ENCODE measurements at regions not wholly inside any gene's neighbourhood (a gene's known extent, or its start where the extent isn't known, plus 50 kb on each side); places are given as distances from the start of the nearest gene placed in this dataset.
"Not testable (repeated sequence)": the region's sequence is repeated elsewhere in the genome, so short reads cannot be mapped to it uniquely, and the experiment has no call there.

GRCh38 chr10:84755311-84755710, 426.9 kb downstream of the CCSER2 start:
- TF ChIP-seq, protein P1, sequence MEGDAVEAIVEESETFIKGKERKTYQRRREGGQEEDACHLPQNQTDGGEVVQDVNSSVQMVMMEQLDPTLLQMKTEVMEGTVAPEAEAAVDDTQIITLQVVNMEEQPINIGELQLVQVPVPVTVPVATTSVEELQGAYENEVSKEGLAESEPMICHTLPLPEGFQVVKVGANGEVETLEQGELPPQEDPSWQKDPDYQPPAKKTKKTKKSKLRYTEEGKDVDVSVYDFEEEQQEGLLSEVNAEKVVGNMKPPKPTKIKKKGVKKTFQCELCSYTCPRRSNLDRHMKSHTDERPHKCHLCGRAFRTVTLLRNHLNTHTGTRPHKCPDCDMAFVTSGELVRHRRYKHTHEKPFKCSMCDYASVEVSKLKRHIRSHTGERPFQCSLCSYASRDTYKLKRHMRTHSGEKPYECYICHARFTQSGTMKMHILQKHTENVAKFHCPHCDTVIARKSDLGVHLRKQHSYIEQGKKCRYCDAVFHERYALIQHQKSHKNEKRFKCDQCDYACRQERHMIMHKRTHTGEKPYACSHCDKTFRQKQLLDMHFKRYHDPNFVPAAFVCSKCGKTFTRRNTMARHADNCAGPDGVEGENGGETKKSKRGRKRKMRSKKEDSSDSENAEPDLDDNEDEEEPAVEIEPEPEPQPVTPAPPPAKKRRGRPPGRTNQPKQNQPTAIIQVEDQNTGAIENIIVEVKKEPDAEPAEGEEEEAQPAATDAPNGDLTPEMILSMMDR (conservative IDR thresholded peaks at IDR 0.05; ENCODE audit: low read length) = no peak
- no peak for TF ChIP-seq EZH2phosphoT487 (IDR thresholded peaks at IDR 0.05; ENCODE audit: borderline replicate concordance)

GRCh38 chr10:84756653-84757052, 428.3 kb downstream of the CCSER2 start:
- not testable (repeated sequence) for H3F3A ChIP-seq (ENCODE audit: low read depth); H3K79me2 ChIP-seq (ENCODE audit: insufficient read depth, low read length); H3K9me2 ChIP-seq (replicated peaks; ENCODE audit: low read depth, low read length); H3K27me3 ChIP-seq (ENCODE audit: insufficient read depth, low read length, poor library complexity, severe bottlenecking); H3K9me3 ChIP-seq (ENCODE audit: insufficient read depth, low read depth, low read length); H4K20me1 ChIP-seq (ENCODE audit: insufficient read depth, low read length, poor library complexity, severe bottlenecking); H3K4me1 ChIP-seq (ENCODE audit: insufficient read depth, low read length, poor library complexity, severe bottlenecking); H3K9ac ChIP-seq (ENCODE audit: low read depth, low read length, poor library complexity, severe bottlenecking); H3K4me3 ChIP-seq (ENCODE audit: low read length, poor library complexity, severe bottlenecking); H3K36me3 ChIP-seq (ENCODE audit: insufficient read depth, low read length); H3K4me2 ChIP-seq (ENCODE audit: low read depth, low read length, poor library complexity, severe bottlenecking); H2AFZ ChIP-seq (ENCODE audit: low read length)

More at GRCh38 chr10:84755311-84755710, 426.9 kb downstream of the CCSER2 start:
- Histone ChIP-seq H3K4me3 (ENCODE audit: low read length, poor library complexity, severe bottlenecking) (no peak overlapping the region), H3K79me2 (ENCODE audit: insufficient read depth, low read length) (no peaks in the 10 kb centered on the region), H3K9ac (ENCODE audit: low read depth, low read length, poor library complexity, severe bottlenecking) (no peak overlapping the region), H3K36me3 (ENCODE audit: insufficient read depth, low read length) (no peaks in the 10 kb centered on the region), H3K9me3 (ENCODE audit: insufficient read depth, low read depth, low read length) (no peaks in the 10 kb centered on the region), H3F3A (ENCODE audit: low read depth) (no peaks in the 10 kb centered on the region), H3K27me3 (ENCODE audit: insufficient read depth, low read length, poor library complexity, severe bottlenecking) (no peaks in the 10 kb centered on the region), H3K9me2 (replicated peaks; ENCODE audit: low read depth, low read length) (no peaks in the 10 kb centered on the region), H2AFZ (ENCODE audit: low read length) (no peak overlapping the region), H4K20me1 (ENCODE audit: insufficient read depth, low read length, poor library complexity, severe bottlenecking) (no peaks in the 10 kb centered on the region), H3K4me1 (ENCODE audit: insufficient read depth, low read length, poor library complexity, severe bottlenecking) (no peaks in the 10 kb centered on the region), H3K4me2 (ENCODE audit: low read depth, low read length, poor library complexity, severe bottlenecking) (no peak overlapping the region)

DNA sequence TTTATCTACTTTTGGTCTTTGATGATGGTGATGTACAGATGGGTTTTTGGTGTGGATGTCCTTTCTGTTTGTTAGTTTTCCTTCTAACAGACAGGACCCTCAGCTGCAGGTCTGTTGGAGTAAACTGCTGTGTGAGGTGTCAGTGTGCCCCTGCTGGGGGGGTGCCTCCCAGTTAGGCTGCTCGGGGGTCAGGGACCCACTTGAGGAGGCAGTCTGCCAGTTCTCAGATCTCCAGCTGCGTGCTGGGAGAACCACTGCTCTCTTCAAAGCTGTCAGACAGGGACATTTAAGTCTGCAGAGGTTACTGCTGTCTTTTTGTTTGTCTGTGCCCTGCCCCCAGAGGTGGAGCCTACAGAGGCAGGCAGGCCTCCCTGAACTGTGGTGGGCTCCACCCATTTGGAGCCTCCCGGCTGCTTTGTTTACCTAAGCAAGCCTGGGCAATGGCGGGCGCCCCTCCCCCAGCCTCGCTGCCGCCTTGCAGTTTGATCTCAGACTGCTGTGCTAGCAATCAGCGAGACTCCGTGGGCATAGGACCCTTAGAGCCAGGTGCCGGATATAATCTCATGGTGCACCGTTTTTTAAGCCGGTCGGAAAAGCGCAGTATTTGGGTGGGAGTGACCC, 433.7 kb downstream of the CCSER2 start:
- H3K4me3 ChIP-seq (ENCODE audit: low read length, poor library complexity, severe bottlenecking); H3K4me2 ChIP-seq (ENCODE audit: low read depth, low read length, poor library complexity, severe bottlenecking); H2AFZ ChIP-seq (ENCODE audit: low read length); H3K9ac ChIP-seq (ENCODE audit: low read depth, low read length, poor library complexity, severe bottlenecking); H3K36me3 ChIP-seq (ENCODE audit: insufficient read depth, low read length); H3K4me1 ChIP-seq (ENCODE audit: insufficient read depth, low read length, poor library complexity, severe bottlenecking); H3K27me3 ChIP-seq (ENCODE audit: insufficient read depth, low read length, poor library complexity, severe bottlenecking); H3F3A ChIP-seq (ENCODE audit: low read depth); H3K79me2 ChIP-seq (ENCODE audit: insufficient read depth, low read length); H4K20me1 ChIP-seq (ENCODE audit: insufficient read depth, low read length, poor library complexity, severe bottlenecking); H3K9me3 ChIP-seq (ENCODE audit: insufficient read depth, low read depth, low read length); H3K9me2 ChIP-seq (replicated peaks; ENCODE audit: low read depth, low read length): not testable (repeated sequence)

DNA sequence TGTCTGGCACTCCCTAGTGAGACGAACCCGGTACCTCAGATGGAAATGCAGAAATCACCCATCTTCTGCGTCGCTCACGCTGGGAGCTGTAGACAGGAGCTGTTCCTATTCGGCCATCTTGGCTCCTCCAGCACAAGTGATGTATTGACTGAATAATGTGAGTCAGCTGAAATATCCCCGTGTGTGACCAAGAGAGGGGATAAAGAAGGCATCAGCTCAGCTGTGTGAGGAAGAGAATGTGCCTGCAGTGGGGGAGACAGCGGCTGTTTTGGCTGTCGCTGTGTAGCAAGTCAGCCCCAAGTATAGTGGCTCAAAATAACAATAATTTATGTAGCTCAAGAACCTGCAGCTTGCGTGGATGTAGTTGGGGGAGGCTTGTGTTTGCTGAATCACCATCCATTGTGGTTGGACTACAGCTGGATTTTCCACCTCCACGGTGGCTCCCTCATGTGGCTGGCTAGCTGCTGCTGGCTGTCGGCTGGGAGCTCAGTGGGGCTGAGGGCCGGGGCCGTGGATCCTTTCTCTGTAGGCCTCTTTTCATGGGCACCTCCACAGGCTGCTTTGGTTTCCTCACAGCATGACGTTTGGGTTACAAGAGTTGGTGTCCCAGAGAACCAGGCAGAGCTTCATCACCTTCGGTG, 434.5 kb downstream of the CCSER2 start:
- Histone ChIP-seq H3K27me3 (ENCODE audit: insufficient read depth, low read length, poor library complexity, severe bottlenecking) (no peaks in the 10 kb centered on the region), H3K4me1 (ENCODE audit: insufficient read depth, low read length, poor library complexity, severe bottlenecking) (no peaks in the 10 kb centered on the region), H3K36me3 (ENCODE audit: insufficient read depth, low read length) (no peaks in the 10 kb centered on the region), H3K9me3 (ENCODE audit: insufficient read depth, low read depth, low read length) (peaks cover 3% of the 10 kb centered on the region; the same call in 1 of the 2 replicates), H3K79me2 (ENCODE audit: insufficient read depth, low read length) (no peaks in the 10 kb centered on the region), H4K20me1 (ENCODE audit: insufficient read depth, low read length, poor library complexity, severe bottlenecking) (no peaks in the 10 kb centered on the region), H3K4me2 (ENCODE audit: low read depth, low read length, poor library complexity, severe bottlenecking) (no peak overlapping the region), H3F3A (ENCODE audit: low read depth) (no peaks in the 10 kb centered on the region), H3K4me3 (ENCODE audit: low read length, poor library complexity, severe bottlenecking) (no peak overlapping the region), H3K9ac (ENCODE audit: low read depth, low read length, poor library complexity, severe bottlenecking) (no peak overlapping the region), H2AFZ (ENCODE audit: low read length) (no peak overlapping the region), H3K9me2 (replicated peaks; ENCODE audit: low read depth, low read length) (no peaks in the 10 kb centered on the region)
- TF ChIP-seq, protein P1 (conservative IDR thresholded peaks at IDR 0.05; ENCODE audit: low read length) = no peak
- no peak for TF ChIP-seq EZH2phosphoT487 (IDR thresholded peaks at IDR 0.05; ENCODE audit: borderline replicate concordance)

All from Loucy (cell line).